Cardiac muscle cell (in vitro differentiated cells and primary cell): ENCODE measurements at regions not wholly inside any gene's neighbourhood (a gene's known extent, or its start where the extent isn't known, plus 50 kb on each side); places are given as distances from the start of the nearest gene placed in this dataset.

Source experiments
- DNase-seq, 2 donors: peaks; one replicate each; pipeline versions ENCODE4 v3.0.0 to v3.0.0-alpha.2; 2010 to 2017; ENCODE audit warnings: low read depth in 1 of 2, low spot score in 1 of 2
- H3K27ac ChIP-seq: fragments of 200-600 bp; sonication (generic); 2 replicates; pipeline ENCODE4 v1.5.1; 2016
- H3K27me3 ChIP-seq: fragments of 200-600 bp; sonication (generic); 2 replicates; pipeline ENCODE4 v1.6.0; 2016; ENCODE audit warnings: control low read depth
- H3K36me3 ChIP-seq: fragments of 200-600 bp; sonication (generic); 2 replicates; pipeline ENCODE4 v1.5.1; 2016; ENCODE audit warnings: control low read depth
- H3K4me1 ChIP-seq: fragments of 200-600 bp; sonication (generic); 2 replicates; pipeline ENCODE4 v1.8.1; 2017; ENCODE audit warnings: low read depth, mild to moderate bottlenecking, mixed run types
- H3K4me3 ChIP-seq: fragments of 200-600 bp; sonication (generic); 2 replicates; pipeline ENCODE4 v1.5.1; 2016; ENCODE audit warnings: mild to moderate bottlenecking
- H3K9me3 ChIP-seq: fragments of 200-600 bp; sonication (generic); 2 replicates; pipeline ENCODE4 v1.5.1; 2017; ENCODE audit warnings: low read depth, mild to moderate bottlenecking, control low read depth
- CTCF ChIP-seq: IDR thresholded peaks from 2 replicates; pipeline ENCODE4 v1.5.1; 2012; ENCODE audit warnings: low read depth, mild to moderate bottlenecking, low read length

DNA sequence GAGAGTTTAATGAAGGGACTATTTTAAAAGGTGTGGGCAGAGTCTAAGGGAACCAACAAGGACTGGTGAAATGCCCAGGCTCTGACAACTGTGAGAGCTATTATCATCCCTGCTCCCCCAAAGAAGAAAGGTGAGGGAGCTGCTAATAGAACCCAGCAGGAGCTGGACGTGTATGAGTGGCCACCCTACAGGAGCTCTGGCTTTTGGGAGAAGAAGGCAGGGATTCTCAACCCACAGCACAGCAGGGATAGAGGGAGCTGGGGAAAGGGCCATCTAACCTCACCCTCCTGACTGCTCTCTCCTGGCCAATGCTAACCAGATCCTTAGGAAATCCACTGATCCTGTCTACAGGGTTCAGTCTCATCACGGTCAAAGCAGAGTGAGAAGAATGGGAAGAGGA lies 57.1 kb downstream of the GRIN2B start:
- no peak for TF ChIP-seq CTCF
- Histone ChIP-seq H3K4me3 (no peak overlapping the region), H3K9me3 (no peaks in the 10 kb centered on the region), H3K27me3 (no peaks in the 10 kb centered on the region), H3K4me1 (no peaks in the 10 kb centered on the region), H3K36me3 (no peaks in the 10 kb centered on the region), H3K27ac (no peak overlapping the region)
- DNase-seq: no peak

DNA sequence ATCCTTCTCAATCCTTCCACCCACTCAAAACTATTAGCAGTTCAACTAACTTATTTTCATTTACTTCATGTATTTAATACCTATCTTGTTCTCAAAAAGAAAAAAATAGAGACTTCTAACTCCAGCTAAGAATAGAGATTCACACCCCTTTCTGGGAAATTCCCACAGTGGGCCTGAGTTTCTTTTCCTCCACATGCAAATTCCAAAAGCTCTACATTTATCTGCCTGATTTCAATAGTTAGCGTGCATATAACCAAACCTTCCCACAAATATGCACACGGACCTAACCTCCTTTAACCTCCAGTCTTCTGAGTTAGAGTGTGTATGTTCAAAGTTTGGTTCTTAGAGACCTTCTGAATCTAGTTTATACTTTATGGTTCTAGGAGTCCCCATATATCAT lies 62.5 kb downstream of the GRIN2B start:
- TF ChIP-seq CTCF: no peak
- Histone ChIP-seq H3K36me3 (no peaks in the 10 kb centered on the region), H3K4me1 (no peaks in the 10 kb centered on the region), H3K27me3 (no peaks in the 10 kb centered on the region), H3K4me3 (no peak overlapping the region), H3K9me3 (no peaks in the 10 kb centered on the region), H3K27ac (no peak overlapping the region)
- no peak for DNase-seq

DNA sequence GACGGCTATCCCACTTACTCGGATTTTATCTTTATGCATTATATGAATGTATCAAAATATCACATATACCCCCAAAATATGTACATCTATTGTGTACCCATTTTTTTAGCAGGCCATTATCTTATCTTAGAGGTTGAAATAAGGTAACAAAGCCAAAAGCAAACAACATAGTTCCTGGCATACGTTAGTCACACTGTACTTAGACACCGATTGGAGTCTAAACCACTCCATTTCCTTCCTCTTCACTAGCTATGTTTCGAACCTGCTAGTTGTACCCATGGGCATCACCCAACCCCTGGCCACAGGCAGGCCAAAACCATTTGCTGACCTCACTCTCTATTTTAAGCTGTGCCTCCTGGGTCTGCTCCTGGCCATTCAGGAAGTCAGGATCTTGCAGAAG lies 66.3 kb downstream of the GRIN2B start:
- no peaks in the 10 kb centered on the region for H3K36me3 ChIP-seq
- H3K27ac ChIP-seq: no peak overlapping the region
- no peaks in the 10 kb centered on the region for H3K27me3 ChIP-seq
- DNase-seq: no peak
- no peak for TF ChIP-seq CTCF
- no peaks in the 10 kb centered on the region for H3K4me1 ChIP-seq
- no peaks in the 10 kb centered on the region for H3K9me3 ChIP-seq
- H3K4me3 ChIP-seq: no peak overlapping the region

DNA sequence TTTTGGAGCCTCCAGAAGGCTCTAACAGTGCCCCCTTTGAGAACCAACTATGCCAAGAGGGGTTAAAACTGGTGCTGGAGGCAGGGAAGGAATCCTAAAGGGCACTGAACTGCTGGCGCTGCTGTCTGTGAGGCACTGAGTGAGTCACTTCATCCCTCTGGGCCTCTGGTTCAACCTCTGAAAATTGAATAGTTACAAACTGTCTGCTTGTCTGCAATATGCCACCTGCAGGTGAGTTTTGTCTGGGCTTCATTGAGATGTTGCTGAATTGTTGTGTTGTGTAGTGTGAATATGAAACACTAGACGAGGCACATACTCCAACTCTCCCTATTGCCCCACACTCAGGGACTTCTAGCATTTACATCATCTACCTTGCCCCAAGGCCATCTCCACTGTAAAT lies 68.0 kb downstream of the GRIN2B start:
- no peaks in the 10 kb centered on the region for H3K36me3 ChIP-seq
- no peaks in the 10 kb centered on the region for H3K9me3 ChIP-seq
- H3K27ac ChIP-seq: no peak overlapping the region
- H3K4me1 ChIP-seq: no peaks in the 10 kb centered on the region
- no peak overlapping the region for H3K4me3 ChIP-seq
- no peak for DNase-seq
- no peaks in the 10 kb centered on the region for H3K27me3 ChIP-seq
- no peak for TF ChIP-seq CTCF

DNA sequence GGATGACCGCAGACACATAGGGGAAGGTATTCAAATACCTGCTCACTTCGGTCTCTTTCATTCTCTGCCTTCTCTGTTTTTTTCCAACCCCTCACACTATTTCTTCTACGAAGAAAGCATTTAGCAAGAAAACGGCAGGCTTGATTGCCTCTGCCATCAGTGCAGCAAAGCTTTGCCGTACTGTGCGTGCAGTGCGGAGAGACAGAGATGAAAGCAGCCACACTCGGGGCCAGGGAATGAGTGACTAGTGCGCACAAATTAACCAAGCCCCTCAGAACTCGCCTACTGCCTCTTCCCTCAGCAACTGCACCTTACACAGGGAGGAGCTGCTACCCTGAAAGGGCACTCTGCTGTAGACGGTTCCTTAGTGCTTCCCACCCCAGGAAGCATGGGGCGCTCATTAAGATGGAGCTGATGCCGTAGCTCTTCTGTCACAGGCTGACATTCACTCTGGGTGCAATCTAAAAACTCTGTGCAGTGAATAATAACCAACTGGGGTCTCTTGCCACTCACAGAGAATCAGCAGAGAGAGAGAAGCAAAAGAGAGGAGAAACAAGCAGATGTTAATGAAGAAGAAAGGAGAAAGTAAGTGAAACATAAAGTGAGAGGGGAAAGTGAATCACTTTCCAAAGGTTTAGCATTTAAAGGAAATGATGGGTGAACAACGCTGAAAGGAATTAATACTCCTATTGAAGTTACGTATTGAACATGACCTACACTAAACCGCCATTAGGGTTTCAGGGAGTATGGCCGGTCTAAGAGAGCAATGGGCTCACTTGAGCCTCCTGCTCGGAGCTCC lies 69.4 kb downstream of the GRIN2B start:
- H3K9me3 ChIP-seq: no peaks in the 10 kb centered on the region
- H3K36me3 ChIP-seq: no peaks in the 10 kb centered on the region
- no peak for TF ChIP-seq CTCF
- H3K27ac ChIP-seq: no peak overlapping the region
- DNase-seq: no peak
- H3K4me1 ChIP-seq: no peaks in the 10 kb centered on the region
- no peaks in the 10 kb centered on the region for H3K27me3 ChIP-seq
- no peak overlapping the region for H3K4me3 ChIP-seq
